ENCODE measurements at regions not wholly inside any gene's neighbourhood (a gene's known extent, or its start where the extent isn't known, plus 50 kb on each side); places are given as distances from the start of the nearest gene placed in this dataset.

DNA sequence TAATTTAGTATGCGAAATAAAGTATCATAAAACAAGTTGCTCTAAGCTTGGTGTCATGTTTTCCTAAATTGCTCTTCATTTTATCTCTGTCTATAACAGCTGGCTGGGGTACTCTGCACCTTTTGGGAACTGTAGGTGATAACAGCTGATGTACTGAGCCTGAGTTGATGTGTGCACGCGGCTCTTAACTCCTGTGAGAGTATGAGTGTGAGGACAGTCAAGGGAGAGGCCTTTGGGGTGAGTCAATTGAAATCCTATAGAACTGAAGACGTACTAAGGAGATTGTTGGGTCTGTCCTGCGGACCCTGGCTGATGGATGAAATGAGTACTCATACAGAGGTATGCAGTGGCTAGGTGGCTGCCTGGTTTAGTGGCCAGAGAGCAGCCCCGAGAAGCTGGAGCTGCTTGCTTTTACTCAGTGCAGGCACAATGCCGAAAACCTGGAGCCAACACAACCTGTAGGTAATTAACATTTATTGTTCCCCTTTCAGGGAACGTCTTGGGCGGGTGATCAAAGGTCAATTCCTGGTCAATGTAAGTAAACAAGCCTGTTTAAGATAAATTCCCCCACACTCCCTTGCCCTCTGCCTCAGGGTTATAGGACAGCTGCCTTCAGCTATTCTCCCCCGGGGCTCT lies 188.5 kb downstream of the PRDM2 start:
- TF ChIP-seq RAD21 (IDR thresholded peaks at IDR 0.05; ENCODE audit: low read depth) = no peak
- TF ChIP-seq, protein P1, sequence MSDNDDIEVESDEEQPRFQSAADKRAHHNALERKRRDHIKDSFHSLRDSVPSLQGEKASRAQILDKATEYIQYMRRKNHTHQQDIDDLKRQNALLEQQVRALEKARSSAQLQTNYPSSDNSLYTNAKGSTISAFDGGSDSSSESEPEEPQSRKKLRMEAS (IDR thresholded peaks at IDR 0.05) = no peak
- no peak for TF ChIP-seq CEBPB (IDR thresholded peaks at IDR 0.05)
